Parathyroid adenoma (tissue), 2 donors: ENCODE measurements at regions not wholly inside any gene's neighbourhood (a gene's known extent, or its start where the extent isn't known, plus 50 kb on each side); places are given as distances from the start of the nearest gene placed in this dataset.

Source experiments
- H2AFZ ChIP-seq: fragments of 300-600 bp; sonication (generic); one replicate; pipeline ENCODE4 v1.7.0; 2017; ENCODE audit warnings: antibody characterized with exemption, mild to moderate bottlenecking
- H3K27ac ChIP-seq: fragments of 300-600 bp; sonication (generic); one replicate; pipeline ENCODE4 v1.7.0; 2017
- H3K27me3 ChIP-seq: fragments of 300-600 bp; sonication (generic); one replicate; pipeline ENCODE4 v1.7.0; 2017; ENCODE audit warnings: low read length; ENCODE audit not compliant: control insufficient read depth, insufficient read depth
- H3K36me3 ChIP-seq: fragments of 300-600 bp; sonication (generic); one replicate; pipeline ENCODE4 v1.7.0; 2017; ENCODE audit warnings: low read length; ENCODE audit not compliant: control insufficient read depth, insufficient read depth
- H3K4me1 ChIP-seq: fragments of 300-600 bp; sonication (generic); one replicate; pipeline ENCODE4 v1.7.0; 2017; ENCODE audit warnings: control low read depth
- H3K4me2 ChIP-seq: fragments of 300-600 bp; sonication (generic); one replicate; pipeline ENCODE4 v1.7.0; 2017; ENCODE audit warnings: low read length
- H3K4me3 ChIP-seq: fragments of 300-600 bp; sonication (generic); one replicate; pipeline ENCODE4 v1.7.0; 2017; ENCODE audit warnings: low read depth, low read length
- H3K79me2 ChIP-seq: fragments of 300-600 bp; sonication (generic); one replicate; pipeline ENCODE4 v1.7.0; 2017; ENCODE audit warnings: control low read depth
- H3K9ac ChIP-seq: fragments of 300-600 bp; sonication (generic); one replicate; pipeline ENCODE4 v1.7.0; 2017; ENCODE audit warnings: mild to moderate bottlenecking
- H3K9me3 ChIP-seq: fragments of 300-600 bp; sonication (generic); one replicate; pipeline ENCODE4 v1.7.0; 2017; ENCODE audit warnings: low read length; ENCODE audit not compliant: control insufficient read depth
- TF ChIP-seq, protein P1 (sequence below): fragments of 300-600 bp; sonication (generic); IDR thresholded peaks from one replicate; pipeline ENCODE4 v1.7.0; 2017; ENCODE audit warnings: antibody characterized with exemption, mild to moderate bottlenecking
- donor health status: primary hyperparathyroidism.

- H3K27me3 ChIP-seq: no peaks in the 10 kb centered on the region
- no peak overlapping the region for H3K9ac ChIP-seq
- H3K4me3 ChIP-seq: no peak overlapping the region
- no peak overlapping the region for H2AFZ ChIP-seq
- no peaks in the 10 kb centered on the region for H3K79me2 ChIP-seq
- H3K27ac ChIP-seq: no peak overlapping the region
- H3K9me3 ChIP-seq: no peaks in the 10 kb centered on the region
- H3K4me1 ChIP-seq: no peaks in the 10 kb centered on the region
- no peaks in the 10 kb centered on the region for H3K36me3 ChIP-seq
- H3K4me2 ChIP-seq: no peak overlapping the region
- TF ChIP-seq, protein P1, sequence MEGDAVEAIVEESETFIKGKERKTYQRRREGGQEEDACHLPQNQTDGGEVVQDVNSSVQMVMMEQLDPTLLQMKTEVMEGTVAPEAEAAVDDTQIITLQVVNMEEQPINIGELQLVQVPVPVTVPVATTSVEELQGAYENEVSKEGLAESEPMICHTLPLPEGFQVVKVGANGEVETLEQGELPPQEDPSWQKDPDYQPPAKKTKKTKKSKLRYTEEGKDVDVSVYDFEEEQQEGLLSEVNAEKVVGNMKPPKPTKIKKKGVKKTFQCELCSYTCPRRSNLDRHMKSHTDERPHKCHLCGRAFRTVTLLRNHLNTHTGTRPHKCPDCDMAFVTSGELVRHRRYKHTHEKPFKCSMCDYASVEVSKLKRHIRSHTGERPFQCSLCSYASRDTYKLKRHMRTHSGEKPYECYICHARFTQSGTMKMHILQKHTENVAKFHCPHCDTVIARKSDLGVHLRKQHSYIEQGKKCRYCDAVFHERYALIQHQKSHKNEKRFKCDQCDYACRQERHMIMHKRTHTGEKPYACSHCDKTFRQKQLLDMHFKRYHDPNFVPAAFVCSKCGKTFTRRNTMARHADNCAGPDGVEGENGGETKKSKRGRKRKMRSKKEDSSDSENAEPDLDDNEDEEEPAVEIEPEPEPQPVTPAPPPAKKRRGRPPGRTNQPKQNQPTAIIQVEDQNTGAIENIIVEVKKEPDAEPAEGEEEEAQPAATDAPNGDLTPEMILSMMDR: no peak
Observed at GRCh38 chr3:170730071-170730812, 139.8 kb downstream of the RPL22L1 start.

GRCh38 chr3:170728181-170728580, 141.8 kb downstream of the RPL22L1 start:
- TF ChIP-seq, protein P1: no peak
- no peak overlapping the region for H3K27ac ChIP-seq
- H3K9ac ChIP-seq: no peak overlapping the region
- no peak overlapping the region for H3K4me3 ChIP-seq
- H3K9me3 ChIP-seq: no peaks in the 10 kb centered on the region
- H3K36me3 ChIP-seq: no peaks in the 10 kb centered on the region
- H3K27me3 ChIP-seq: no peaks in the 10 kb centered on the region
- no peaks in the 10 kb centered on the region for H3K79me2 ChIP-seq
- no peaks in the 10 kb centered on the region for H3K4me1 ChIP-seq
- H3K4me2 ChIP-seq: no peak overlapping the region
- no peak overlapping the region for H2AFZ ChIP-seq

DNA sequence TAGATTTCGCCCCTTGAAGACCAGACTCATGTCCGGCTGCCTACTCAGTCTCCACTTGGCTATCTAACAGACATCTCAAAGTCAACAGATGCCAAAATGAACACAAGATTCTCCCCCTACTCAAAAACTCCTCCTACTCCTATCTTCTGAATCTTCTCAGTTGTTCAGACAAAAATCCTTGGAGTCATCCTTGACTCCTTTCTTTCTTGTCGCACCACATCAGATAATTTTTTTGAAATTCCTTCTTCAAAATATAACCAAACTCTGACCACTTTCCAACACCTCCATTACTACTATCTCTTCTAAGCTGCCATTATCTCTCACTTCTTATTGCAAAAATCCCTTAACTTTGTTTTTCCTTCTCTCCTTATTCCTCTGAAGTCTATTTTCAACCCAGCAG, 141.9 kb upstream of the SLC7A14 start:
- H3K27me3 ChIP-seq: no peaks in the 10 kb centered on the region
- TF ChIP-seq, protein P1: no peak
- no peaks in the 10 kb centered on the region for H3K79me2 ChIP-seq
- H2AFZ ChIP-seq: no peak overlapping the region
- H3K9ac ChIP-seq: no peak overlapping the region
- no peaks in the 10 kb centered on the region for H3K36me3 ChIP-seq
- H3K4me2 ChIP-seq: no peak overlapping the region
- no peaks in the 10 kb centered on the region for H3K4me1 ChIP-seq
- H3K4me3 ChIP-seq: no peak overlapping the region
- no peak overlapping the region for H3K27ac ChIP-seq
- no peaks in the 10 kb centered on the region for H3K9me3 ChIP-seq

- H3K27me3 ChIP-seq: no peaks in the 10 kb centered on the region
- H3K4me2 ChIP-seq: no peak overlapping the region
- no peaks in the 10 kb centered on the region for H3K36me3 ChIP-seq
- H3K27ac ChIP-seq: no peak overlapping the region
- no peak overlapping the region for H2AFZ ChIP-seq
- TF ChIP-seq, protein P1: no peak
- H3K4me3 ChIP-seq: no peak overlapping the region
- H3K79me2 ChIP-seq: no peaks in the 10 kb centered on the region
- no peaks in the 10 kb centered on the region for H3K9me3 ChIP-seq
- no peaks in the 10 kb centered on the region for H3K4me1 ChIP-seq
- no peak overlapping the region for H3K9ac ChIP-seq
Observed at GRCh38 chr3:170726976-170727661, 141.2 kb upstream of the SLC7A14 start.
